GM18861 (cell line): ENCODE measurements at regions not wholly inside any gene's neighbourhood (a gene's known extent, or its start where the extent isn't known, plus 50 kb on each side); places are given as distances from the start of the nearest gene placed in this dataset.

Experiments
- ATAC-seq: cut with Tn5 transposase; IDR thresholded peaks from one replicate; pipeline ENCODE4 v1.9.1; 2021; ENCODE audit not compliant: unreplicated experiment

- ATAC-seq = no peak
These were observed 575.8 kb upstream of the PRMT6 start for GRCh38 chr1:106480629-106481028.

GRCh38 chr1:106492880-106493279 lies 563.6 kb upstream of the PRMT6 start:
- ATAC-seq = no peak

DNA sequence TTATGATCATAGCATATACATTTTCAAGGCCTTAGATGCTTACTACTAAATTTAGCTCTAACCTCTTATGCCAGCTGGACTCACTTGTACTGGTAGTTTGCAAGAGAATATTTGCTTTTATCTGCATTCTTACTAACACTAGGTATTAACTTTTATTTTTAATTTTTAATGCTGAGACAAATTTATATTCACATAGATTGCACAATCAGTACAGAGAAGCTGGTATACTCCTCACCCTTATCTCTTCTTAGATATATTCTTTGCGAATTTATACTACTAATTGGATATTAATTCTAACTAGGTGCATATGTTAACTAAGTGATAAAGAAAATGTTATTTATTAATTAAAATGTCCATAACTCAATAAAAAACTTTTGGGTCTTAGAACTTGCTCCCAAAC lies 561.8 kb upstream of the PRMT6 start:
- ATAC-seq = no peak

GRCh38 chr1:106498238-106498637 lies 558.2 kb upstream of the PRMT6 start:
- ATAC-seq = no peak

GRCh38 chr1:106502659-106503058 lies 553.8 kb upstream of the PRMT6 start:
- ATAC-seq = no peak

DNA sequence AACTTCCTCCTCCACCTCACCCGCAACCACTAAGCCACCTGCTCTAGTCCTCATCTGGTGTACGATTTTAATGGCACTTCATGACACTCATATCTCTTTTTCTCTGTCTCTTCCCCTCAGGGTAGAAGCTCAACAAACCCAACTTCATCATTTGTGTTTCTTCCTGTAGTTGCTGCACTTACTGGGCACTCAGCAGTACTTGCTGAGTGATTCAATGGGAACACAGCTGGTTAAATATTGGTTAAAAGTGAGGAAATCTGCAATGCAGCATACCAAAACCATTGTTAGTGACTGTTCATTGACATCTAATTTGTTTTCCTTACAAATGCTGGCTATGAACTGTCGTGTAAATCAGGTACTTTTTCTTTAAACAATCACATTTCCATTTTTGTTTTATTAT lies 541.1 kb upstream of the PRMT6 start:
- no peak for ATAC-seq

DNA sequence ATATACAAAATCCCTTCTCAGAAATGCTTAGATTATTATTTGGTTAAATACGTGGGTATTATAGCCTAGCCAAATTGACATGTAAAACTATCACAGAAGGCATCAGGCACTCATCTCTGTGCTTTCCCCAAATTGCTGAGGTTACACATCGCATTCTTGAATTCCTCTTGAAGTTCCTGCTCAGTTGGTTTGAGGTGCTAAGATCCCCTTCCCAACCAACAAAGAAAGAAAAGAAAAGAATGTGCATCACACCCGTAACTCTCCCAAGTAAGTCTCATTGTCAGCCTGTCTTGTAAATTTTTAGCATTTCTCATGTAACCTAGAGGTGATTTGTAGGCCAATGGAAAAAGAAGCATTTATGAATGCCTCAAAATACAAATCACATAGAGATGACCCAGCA lies 539.2 kb upstream of the PRMT6 start:
- no peak for ATAC-seq

DNA sequence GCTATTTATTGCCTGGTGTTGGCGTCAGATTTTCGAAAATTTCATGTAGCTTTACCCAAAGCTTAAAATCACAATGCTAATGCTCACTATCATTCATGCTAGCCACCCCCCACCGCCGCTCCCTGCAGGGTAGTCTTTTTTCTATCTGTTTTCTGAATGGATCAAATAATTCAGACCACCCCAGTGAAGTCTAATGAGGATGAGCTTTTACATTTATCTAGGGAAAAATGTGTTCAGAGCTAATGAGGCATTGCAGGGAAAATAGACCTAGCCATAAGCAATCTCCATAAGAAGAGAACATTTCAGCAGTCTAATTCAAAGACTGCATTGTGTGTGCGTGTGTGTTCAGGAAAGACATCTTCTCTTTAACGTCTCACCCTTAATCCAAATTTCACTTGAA lies 533.0 kb upstream of the PRMT6 start:
- no peak for ATAC-seq

GRCh38 chr1:106524631-106525030 lies 531.8 kb upstream of the PRMT6 start:
- no peak for ATAC-seq

DNA sequence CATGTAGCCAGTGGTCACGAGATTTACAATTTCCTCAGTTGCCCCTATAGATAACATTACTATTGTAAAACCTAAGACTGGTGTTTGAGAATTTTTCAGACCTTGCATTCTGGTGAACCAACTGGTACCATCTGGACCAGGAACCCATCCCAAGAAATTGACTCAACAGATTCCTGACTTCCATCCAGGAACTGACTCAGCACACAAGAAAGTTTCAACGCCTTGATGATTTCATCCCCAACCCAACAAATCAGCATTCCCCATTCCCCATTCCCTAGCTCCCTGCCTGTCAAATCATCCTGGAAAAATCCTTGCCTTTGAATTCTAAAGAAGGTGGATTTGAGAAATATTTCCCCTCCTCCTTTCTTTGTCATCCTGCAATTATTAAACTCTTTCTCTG lies 529.8 kb upstream of the PRMT6 start:
- ATAC-seq = no peak

DNA sequence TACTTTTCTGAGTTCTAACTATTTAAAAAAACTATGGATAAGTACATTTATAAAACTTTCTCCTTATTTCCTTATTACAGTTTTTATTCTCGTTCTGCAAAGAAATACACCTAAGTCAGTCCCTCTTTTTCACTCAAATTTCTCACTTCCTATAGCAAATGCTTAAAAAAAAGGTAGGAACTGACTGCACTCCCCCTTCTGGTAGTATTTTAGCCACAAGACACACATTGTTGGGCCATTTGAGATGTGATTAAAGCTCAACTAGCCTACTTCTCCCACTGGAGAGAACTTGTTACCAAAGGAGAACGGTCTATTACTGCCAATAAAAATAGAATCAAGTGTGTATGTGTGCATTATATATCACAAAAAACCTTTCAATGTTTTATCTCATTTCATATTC lies 521.9 kb upstream of the PRMT6 start:
- ATAC-seq = no peak

GRCh38 chr1:106536741-106537140 lies 519.7 kb upstream of the PRMT6 start:
- no peak for ATAC-seq

DNA sequence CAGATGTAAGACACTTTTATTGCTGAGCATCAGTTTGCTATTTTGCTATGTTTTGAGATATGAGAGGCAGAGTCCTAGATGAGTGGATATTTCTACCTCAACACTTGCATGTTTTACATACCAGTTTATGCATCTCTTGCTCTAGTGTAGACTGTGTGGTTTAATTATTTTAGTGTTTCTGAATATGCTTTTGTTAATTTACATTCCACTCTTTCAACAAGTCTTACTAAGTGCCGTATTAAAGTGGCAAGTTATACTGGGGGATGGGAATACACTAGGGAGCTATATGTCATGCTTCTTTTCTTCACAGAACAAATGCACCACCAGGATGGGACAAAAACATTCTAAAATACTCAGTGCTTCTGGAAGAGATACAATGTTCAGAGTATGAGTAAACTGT lies 507.7 kb upstream of the PRMT6 start:
- ATAC-seq = no peak

DNA sequence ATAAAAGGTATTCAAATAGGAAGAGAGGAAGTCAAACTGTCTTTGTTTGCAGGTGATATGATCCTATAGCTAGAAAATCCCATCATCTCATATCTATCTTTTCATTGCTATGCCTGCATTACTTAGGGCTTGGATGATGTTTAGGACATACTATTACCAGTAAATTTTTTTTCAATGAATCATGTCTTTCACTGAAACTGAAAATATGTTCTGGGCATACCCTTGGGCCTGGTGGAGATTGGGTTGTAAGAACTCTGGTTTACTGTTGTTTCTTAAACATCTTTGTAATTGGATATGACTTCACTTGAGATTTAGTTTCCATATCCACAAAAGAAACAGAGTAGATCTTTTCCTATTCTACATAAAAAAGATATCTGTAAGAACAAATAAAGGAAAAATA lies 502.2 kb upstream of the PRMT6 start:
- ATAC-seq = no peak

DNA sequence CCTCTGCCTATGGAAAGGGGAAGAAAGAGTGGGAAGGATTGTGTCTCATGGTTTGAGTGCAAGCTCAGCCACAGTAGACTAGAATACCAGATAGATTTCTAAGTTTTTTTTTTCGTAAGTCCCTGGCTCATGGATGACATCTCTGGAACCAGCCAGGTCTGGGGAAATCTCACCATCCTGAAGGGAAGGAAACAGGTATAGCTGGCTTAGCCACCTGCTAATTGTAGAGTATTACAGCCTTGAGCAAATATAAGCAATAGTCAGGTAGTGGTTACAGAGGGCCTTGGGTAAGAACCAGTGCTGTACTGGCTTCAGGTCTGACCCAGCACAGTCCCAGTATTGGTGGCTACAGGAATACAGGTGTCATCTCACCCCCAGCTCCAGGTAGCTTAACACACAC lies 500.9 kb upstream of the PRMT6 start:
- no peak for ATAC-seq

- ATAC-seq = no peak
These were observed 492.3 kb upstream of the PRMT6 start for GRCh38 chr1:106564192-106564591.

- ATAC-seq = no peak
These were observed 488.1 kb upstream of the PRMT6 start for GRCh38 chr1:106568201-106568974.

- ATAC-seq = no peak
These were observed 485.4 kb upstream of the PRMT6 start for GRCh38 chr1:106571109-106571508.

- no peak for ATAC-seq
These were observed 472.4 kb upstream of the PRMT6 start for GRCh38 chr1:106584107-106584506.

GRCh38 chr1:106584676-106585075 lies 471.8 kb upstream of the PRMT6 start:
- ATAC-seq = no peak

DNA sequence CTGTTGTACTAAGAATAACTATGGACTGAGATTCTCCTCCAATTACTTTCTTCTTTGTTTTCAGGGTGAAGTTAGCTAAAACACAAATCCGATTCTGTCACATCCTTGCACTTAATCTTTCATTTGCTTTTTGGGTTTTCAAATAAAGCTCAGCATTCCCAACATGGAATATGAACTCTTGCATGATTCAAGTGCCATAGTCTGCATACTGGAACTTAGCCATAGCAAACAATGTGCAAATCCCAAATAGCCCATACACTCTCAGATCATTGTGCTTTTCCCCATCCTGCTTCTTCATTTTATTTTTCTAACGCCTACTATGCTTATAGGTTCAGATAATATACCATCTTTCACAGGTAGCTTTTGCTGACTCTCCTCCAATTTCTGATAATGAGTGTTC lies 455.8 kb upstream of the PRMT6 start:
- no peak for ATAC-seq

GRCh38 chr1:106603616-106604015 lies 452.9 kb upstream of the PRMT6 start:
- no peak for ATAC-seq

DNA sequence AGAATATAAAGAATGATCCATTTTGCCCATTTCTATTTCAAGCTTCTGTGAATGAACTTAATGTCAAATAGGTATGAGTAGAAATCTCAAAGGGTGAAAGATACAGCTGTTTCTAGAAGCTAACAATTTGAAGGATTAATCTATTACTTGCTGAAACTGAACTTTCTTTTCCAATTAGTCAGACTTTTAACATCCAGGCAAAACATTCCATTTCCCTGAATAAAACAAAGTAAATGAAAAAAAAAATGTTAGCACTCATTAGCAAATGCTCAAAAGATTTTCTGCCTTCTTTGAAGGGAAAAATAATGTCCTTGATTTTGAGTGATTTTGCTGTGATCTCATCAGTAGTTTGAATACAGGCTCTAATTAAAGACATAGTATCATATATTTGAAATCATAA lies 447.6 kb upstream of the PRMT6 start:
- ATAC-seq = no peak
